OCI-LY7 (cell line): ENCODE measurements at regions not wholly inside any gene's neighbourhood (a gene's known extent, or its start where the extent isn't known, plus 50 kb on each side); places are given as distances from the start of the nearest gene placed in this dataset.

Experiments
- BruUV-seq: library from RNA; stranded (reverse); fragments of 400-500 nt; replicated peaks from 2 replicates; lab custom pipeline; 2021; lab: Mats Ljungman, UMichigan
- CTCF ChIA-PET: fragments of 300-600 bp; sonication (Branson Sonifier 250); formaldehyde crosslinking; loops from one replicate; lab custom pipeline; 2022; ENCODE audit warnings: antibody characterized with exemption; ENCODE audit not compliant: unreplicated experiment; lab: Charles Lee
- POLR2A ChIA-PET: fragments of 300-600 bp; sonication (Branson Sonifier 250); formaldehyde crosslinking; loops from one replicate; lab custom pipeline; 2022; ENCODE audit warnings: antibody characterized with exemption; lab: Charles Lee
- DNase-seq: peaks from one replicate; pipeline ENCODE4 v3.0.0-alpha.2; 2015; ENCODE audit warnings: low spot score
- H2AFZ ChIP-seq: fragments of 200-600 bp; sonication (generic), shearing (Covaris generic); 2 replicates; pipeline ENCODE4 v1.6.1; 2014; ENCODE audit warnings: mild to moderate bottlenecking, antibody characterized with exemption, low read length, moderate library complexity
- H3K27ac ChIP-seq: fragments of 200-600 bp; sonication (generic); 2 replicates; pipeline ENCODE4 v1.5.1; 2014; ENCODE audit warnings: mixed run types, low read depth, mild to moderate bottlenecking, moderate library complexity, low read length, inconsistent platforms; ENCODE audit not compliant: poor library complexity, severe bottlenecking
- H3K36me3 ChIP-seq: fragments of 200-600 bp; sonication (generic); 2 replicates; pipeline ENCODE4 v1.6.1; 2014; ENCODE audit warnings: mild to moderate bottlenecking, antibody characterized with exemption, low read length, moderate library complexity, mixed read lengths; ENCODE audit not compliant: insufficient read depth
- H3K4me1 ChIP-seq: fragments of 200-600 bp; sonication (generic); 2 replicates; pipeline ENCODE4 v1.5.1; 2014; ENCODE audit warnings: mild to moderate bottlenecking, low read length; ENCODE audit not compliant: insufficient read depth, poor library complexity, severe bottlenecking
- H3K4me2 ChIP-seq: fragments of 200-600 bp; sonication (generic); 2 replicates; pipeline ENCODE4 v1.6.1; 2014; ENCODE audit warnings: mild to moderate bottlenecking, low read length
- H3K4me3 ChIP-seq: fragments of 200-600 bp; sonication (generic); 2 replicates; pipeline ENCODE4 v1.5.1; 2014; ENCODE audit warnings: mild to moderate bottlenecking, low read depth, low read length; ENCODE audit not compliant: poor library complexity, severe bottlenecking
- H3K79me2 ChIP-seq: fragments of 200-600 bp; sonication (generic); 2 replicates; pipeline ENCODE4 v1.6.1; 2016; ENCODE audit warnings: low read depth, mild to moderate bottlenecking, low read length, moderate library complexity, mixed read lengths; ENCODE audit not compliant: insufficient read depth
- H3K9me2 ChIP-seq: fragments of 200-600 bp; sonication (generic); 2 replicates; pipeline ENCODE4 v1.6.1; 2016; ENCODE audit warnings: mild to moderate bottlenecking, low read length, mixed read lengths; ENCODE audit not compliant: insufficient read depth
- H3K9me3 ChIP-seq: fragments of 200-600 bp; sonication (generic); 2 replicates; pipeline ENCODE4 v1.6.1; 2014; ENCODE audit warnings: mild to moderate bottlenecking, mixed run types, low read length, mixed read lengths
- H4K20me1 ChIP-seq: fragments of 200-600 bp; sonication (generic); 2 replicates; pipeline ENCODE4 v1.6.1; 2014; ENCODE audit warnings: mild to moderate bottlenecking, antibody characterized with exemption, low read length, moderate library complexity, mixed read lengths; ENCODE audit not compliant: insufficient read depth
- CTCF ChIP-seq: fragments of 200-600 bp; sonication (generic); conservative IDR thresholded peaks from 2 replicates; pipeline ENCODE4 v1.5.1; 2014; ENCODE audit warnings: mild to moderate bottlenecking, antibody characterized with exemption, low read length, moderate library complexity, mixed read lengths
- EZH2phosphoT487 ChIP-seq: fragments of 200-600 bp; sonication (generic); IDR thresholded peaks from 2 replicates; pipeline ENCODE4 v1.6.1; 2018; ENCODE audit warnings: low read depth, borderline replicate concordance, mild to moderate bottlenecking, mixed run types, antibody characterized with exemption, low read length, moderate library complexity, mixed read lengths
- intact Hi-C: fragments of 100-400 bp; cut with micrococcal nuclease; formaldehyde crosslinking; loops from one replicate; pipeline ENCODE4 v1.10.0; 2022; ENCODE audit not compliant: unreplicated experiment

- Histone ChIP-seq H3K4me3 (no peak overlapping the region), H3K27ac (no peak overlapping the region), H3K4me1 (peaks cover 6% of the 10 kb centered on the region), H2AFZ (no peak overlapping the region), H3K9me2 (no peaks in the 10 kb centered on the region), H3K36me3 (no peaks in the 10 kb centered on the region), H3K4me2 (no peak overlapping the region), H4K20me1 (no peaks in the 10 kb centered on the region), H3K79me2 (no peaks in the 10 kb centered on the region), H3K9me3 (no peaks in the 10 kb centered on the region)
- POLR2A ChIA-PET, result interaction anchor here (0.7 to 0.8 kb wide), 2 partner anchors 15 to 231 kb away, joined by 3 to 4 read pairs; no protein-coding TSS in a partner anchor
- no peak for DNase-seq
- no peak for TF ChIP-seq CTCF
- TF ChIP-seq EZH2phosphoT487, result no peak
- CTCF ChIA-PET, result no interaction called here
- intact Hi-C loops, result no loop called here
- BruUV-seq, result no TSS peak
These were observed 193.3 kb upstream of the KRR1 start for GRCh38 chr12:75704664-75705063.

- no peaks in the 10 kb centered on the region for H4K20me1 ChIP-seq
- H3K4me3 ChIP-seq, result no peak overlapping the region
- no peak overlapping the region for H3K4me2 ChIP-seq
- no peak for TF ChIP-seq EZH2phosphoT487
- TF ChIP-seq CTCF, result no peak
- H3K9me3 ChIP-seq, result no peaks in the 10 kb centered on the region
- H3K9me2 ChIP-seq, result no peaks in the 10 kb centered on the region
- no TSS peak for BruUV-seq
- intact Hi-C loops, result no loop called here
- CTCF ChIA-PET, result no interaction called here
- no peak for DNase-seq
- H3K27ac ChIP-seq, result no peak overlapping the region
- H2AFZ ChIP-seq, result no peak overlapping the region
- no peaks in the 10 kb centered on the region for H3K79me2 ChIP-seq
- POLR2A ChIA-PET, result interaction anchor here (0.8 kb wide), 1 partner anchor 231 kb away, joined by 4 read pairs; no protein-coding TSS in a partner anchor
- no peaks in the 10 kb centered on the region for H3K36me3 ChIP-seq
- H3K4me1 ChIP-seq, result peaks cover 6% of the 10 kb centered on the region
These were observed 192.8 kb upstream of the KRR1 start for GRCh38 chr12:75704208-75704607.

- ChIA-PET POLR2A (no interaction called here), CTCF (no interaction called here)
- H3K4me1 ChIP-seq, result peaks cover 6% of the 10 kb centered on the region
These were observed 191.7 kb upstream of the KRR1 start for GRCh38 chr12:75703131-75703530.

More at GRCh38 chr12:75703131-75703530, 191.7 kb upstream of the KRR1 start:
- Histone ChIP-seq H3K79me2 (no peaks in the 10 kb centered on the region), H4K20me1 (no peaks in the 10 kb centered on the region), H3K4me3 (no peak overlapping the region), H3K4me2 (no peak overlapping the region), H3K36me3 (no peaks in the 10 kb centered on the region), H3K9me2 (no peaks in the 10 kb centered on the region), H3K27ac (no peak overlapping the region), H3K9me3 (no peaks in the 10 kb centered on the region), H2AFZ (no peak overlapping the region)
- no TSS peak for BruUV-seq
- DNase-seq, result no peak
- intact Hi-C loops, result no loop called here
- TF ChIP-seq EZH2phosphoT487, result no peak
- TF ChIP-seq CTCF, result no peak
